SK-N-SH (cell line): ENCODE measurements at regions not wholly inside any gene's neighbourhood (a gene's known extent, or its start where the extent isn't known, plus 50 kb on each side); places are given as distances from the start of the nearest gene placed in this dataset.

Experiments used
- CTCF ChIA-PET: fragments of 300-600, 350-600 bp; formaldehyde crosslinking; extraction: SDS; loops from one replicate; lab custom pipeline; 2021; lab: Yijun Ruan, JAX
- POLR2A ChIA-PET: fragments of 350-600 bp; sonication (Branson Sonifier 250); formaldehyde crosslinking; extraction: SDS; loops from one replicate; lab custom pipeline; 2020; ENCODE audit warnings: antibody characterized with exemption, inconsistent platforms; lab: Yijun Ruan, JAX
- DNase-seq: peaks from one replicate; pipeline ENCODE4 v3.0.0; 2012
- H2AFZ ChIP-seq: fragments of 200-600 bp; sonication (generic); 2 replicates; pipeline ENCODE4 v1.8.1; 2016; ENCODE audit warnings: antibody characterized with exemption, mild to moderate bottlenecking, low read depth
- H3F3A ChIP-seq: fragments of 200-600 bp; sonication (generic); replicated peaks from 2 replicates; pipeline ENCODE3; 2016; ENCODE audit warnings: antibody characterized with exemption, mild to moderate bottlenecking; ENCODE audit not compliant: insufficient read depth
- H3K27ac ChIP-seq, 2 experiments: fragments of 200-500 bp in 1 of 2; fragments of 200-600 bp in 1 of 2; sonication (Bioruptor generic) in 1 of 2; sonication (generic), shearing (Covaris generic) in 1 of 2; 2 replicates each; pipeline versions ENCODE4 v1.5.1 to v1.6.1; 2014 to 2016; ENCODE audit warnings: low read depth in 2 of 2, inconsistent platforms in 1 of 2, low read length in 1 of 2, mild to moderate bottlenecking in 1 of 2, mixed read lengths in 1 of 2
- H3K27me3 ChIP-seq: fragments of 200-600 bp; sonication (generic), shearing (Covaris generic); 2 replicates; pipeline ENCODE4 v1.6.1; 2016; ENCODE audit warnings: mixed run types; ENCODE audit not compliant: insufficient read depth
- H3K36me3 ChIP-seq, 2 experiments: fragments of 200-500 bp in 1 of 2; fragments of 200-600 bp in 1 of 2; sonication (Bioruptor generic) in 1 of 2; sonication (generic) in 1 of 2; replicated peaks in 1 of 2; 2 replicates each; pipeline versions ENCODE3 to v1.5.1; 2014 to 2016; ENCODE audit warnings: low read length in 1 of 2, mild to moderate bottlenecking in 1 of 2; ENCODE audit not compliant: insufficient read depth in 2 of 2, control insufficient read depth in 1 of 2
- H3K4me1 ChIP-seq, 2 experiments: fragments of 200-500 bp in 1 of 2; fragments of 200-600 bp in 1 of 2; sonication (Bioruptor generic) in 1 of 2; sonication (generic), shearing (Covaris generic) in 1 of 2; 2 replicates each; pipeline versions ENCODE4 v1.5.1 to v1.6.1; 2014 to 2016; ENCODE audit warnings: low read depth in 1 of 2, low read length in 1 of 2, mixed run types in 1 of 2; ENCODE audit not compliant: insufficient read depth in 2 of 2, control insufficient read depth in 1 of 2
- H3K4me2 ChIP-seq: fragments of 200-600 bp; sonication (generic), shearing (Covaris generic); 2 replicates; pipeline ENCODE4 v1.6.1; 2017; ENCODE audit warnings: mixed run types
- H3K4me3 ChIP-seq, 2 experiments: fragments of 200-500 bp in 1 of 2; fragments of 200-600 bp in 1 of 2; sonication (Bioruptor generic) in 1 of 2; sonication (generic), shearing (Covaris generic) in 1 of 2; 2 replicates each; pipeline versions ENCODE4 v1.5.1 to v1.8.1; 2014 to 2016; ENCODE audit warnings: low read depth in 2 of 2, inconsistent platforms in 1 of 2, low read length in 1 of 2, mild to moderate bottlenecking in 1 of 2, mixed read lengths in 1 of 2, moderate library complexity in 1 of 2
- H3K79me2 ChIP-seq: fragments of 200-600 bp; sonication (generic); 2 replicates; pipeline ENCODE4 v1.8.1; 2017; ENCODE audit warnings: mild to moderate bottlenecking; ENCODE audit not compliant: insufficient read depth
- H3K9ac ChIP-seq: fragments of 200-600 bp; sonication (generic); 2 replicates; pipeline ENCODE4 v1.6.1; 2017; ENCODE audit warnings: mixed run types
- H3K9me2 ChIP-seq: fragments of 200-600 bp; sonication (generic); 2 replicates; pipeline ENCODE4 v1.6.1; 2017; ENCODE audit warnings: mixed run types
- H3K9me3 ChIP-seq: fragments of 200-600 bp; sonication (generic); 2 replicates; pipeline ENCODE4 v1.6.1; 2017; ENCODE audit warnings: mixed run types, mild to moderate bottlenecking, moderate library complexity
- H4K20me1 ChIP-seq: fragments of 200-600 bp; sonication (generic); 2 replicates; pipeline ENCODE4 v1.6.1; 2017; ENCODE audit warnings: mild to moderate bottlenecking, mixed run types; ENCODE audit not compliant: insufficient read depth
- EP300 ChIP-seq, 2 experiments: IDR thresholded peaks; 2 replicates each; pipeline versions ENCODE4 v1.4.0 to v1.6.1; 2012; ENCODE audit warnings: borderline replicate concordance in 1 of 2, low read depth in 1 of 2, low read length in 1 of 2
- FOSL2 ChIP-seq: IDR thresholded peaks from 2 replicates; pipeline ENCODE4 v1.4.0; 2012; ENCODE audit warnings: low read depth, mild to moderate bottlenecking, moderate library complexity, borderline replicate concordance
- FOXJ3 ChIP-seq: sonication (generic); formaldehyde crosslinking; IDR thresholded peaks from 2 replicates; pipeline ENCODE4 v1.5.1; 2020; ENCODE audit warnings: mild to moderate bottlenecking, missing genetic modification reagents
- JUND ChIP-seq: IDR thresholded peaks from 2 replicates; pipeline ENCODE4 v1.4.0; 2012
- NFIC ChIP-seq: IDR thresholded peaks from 2 replicates; pipeline ENCODE4 v1.4.0; 2012; ENCODE audit warnings: borderline replicate concordance
- NRF1 ChIP-seq: IDR thresholded peaks from 2 replicates; pipeline ENCODE4 v1.6.1; 2012; ENCODE audit warnings: low read depth, mild to moderate bottlenecking, low read length
- POLR2AphosphoS5 ChIP-seq: IDR thresholded peaks from 2 replicates; pipeline ENCODE4 v1.6.1; 2012; ENCODE audit warnings: low read depth, low read length
- RAD21 ChIP-seq: IDR thresholded peaks from 2 replicates; pipeline ENCODE4 v1.6.1; 2012; ENCODE audit warnings: mild to moderate bottlenecking, low read length
- RXRA ChIP-seq: IDR thresholded peaks from 2 replicates; pipeline ENCODE4 v1.4.0; 2012; ENCODE audit warnings: low read depth, mild to moderate bottlenecking, borderline replicate concordance
- SMC3 ChIP-seq: IDR thresholded peaks from 2 replicates; pipeline ENCODE4 v1.6.1; 2012; ENCODE audit warnings: low read depth, low read length, improper control_type of control experiment
- TAF1 ChIP-seq: IDR thresholded peaks from 2 replicates; pipeline ENCODE4 v1.6.1; 2012; ENCODE audit warnings: low read depth, mild to moderate bottlenecking, low read length, moderate library complexity, borderline replicate concordance
- TCF12 ChIP-seq: IDR thresholded peaks from 2 replicates; pipeline ENCODE4 v1.4.0; 2012
- TEAD4 ChIP-seq: IDR thresholded peaks from 2 replicates; pipeline ENCODE4 v1.4.0; 2012; ENCODE audit warnings: mild to moderate bottlenecking, borderline replicate concordance; ENCODE audit not compliant: insufficient read depth
- YY1 ChIP-seq: IDR thresholded peaks from 2 replicates; pipeline ENCODE4 v1.4.0; 2012; ENCODE audit warnings: low read depth, mild to moderate bottlenecking
- WGBS: methylation state at CpG from one replicate; pipeline ENCODE4 v1.1.6; 2017; ENCODE audit warnings: low lambda C conversion rate; 5-methylcytosine and 5-hydroxymethylcytosine counted together
- TF ChIP-seq, protein P1 (sequence below): fragments of 150-350 bp; IDR thresholded peaks from 2 replicates; pipeline ENCODE4 v1.6.1; 2017; ENCODE audit warnings: antibody characterized with exemption, low read length, low read depth, borderline replicate concordance
- TF ChIP-seq, protein P2 (sequence below): IDR thresholded peaks from 2 replicates; pipeline ENCODE4 v1.4.0; 2012; ENCODE audit warnings: low read depth, borderline replicate concordance
- TF ChIP-seq, protein P3 (sequence below): IDR thresholded peaks from 2 replicates; pipeline ENCODE4 v1.4.0; 2012; ENCODE audit warnings: low read depth, borderline replicate concordance
- TF ChIP-seq, protein P4 (sequence below): IDR thresholded peaks from 2 replicates; pipeline ENCODE4; 2012

DNA sequence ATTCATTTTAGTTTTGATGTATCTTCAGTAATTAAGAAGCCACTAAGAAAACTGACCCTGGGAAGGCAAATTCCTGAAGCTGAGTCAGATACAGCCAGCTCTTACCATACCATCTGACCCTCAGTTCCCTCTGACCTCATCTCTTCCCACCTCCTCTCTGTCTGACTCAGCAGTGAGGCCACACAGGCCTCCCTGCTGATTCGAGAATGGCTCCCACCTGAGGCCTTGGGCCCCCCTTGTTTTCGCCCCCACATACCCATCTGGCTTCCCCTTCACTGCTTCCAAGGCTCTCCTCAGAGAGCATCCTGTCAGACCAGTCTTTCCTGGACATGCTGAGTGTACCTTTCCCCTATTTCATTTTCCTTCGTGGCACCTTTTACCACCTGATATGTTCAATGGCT, 71.0 kb upstream of the CYP1B1 start:
- H3K27me3 ChIP-seq: no peaks in the 10 kb centered on the region
- H2AFZ ChIP-seq: peak overlapping the region; percentile 75
- no peaks in the 10 kb centered on the region for H3K9me2 ChIP-seq
- TF ChIP-seq RXRA: peak; percentile 96
- no peak for TF ChIP-seq NRF1
- TF ChIP-seq POLR2AphosphoS5: no peak; the same call in 1 of the 2 replicates
- TF ChIP-seq JUND: peak; percentile 92
- TF ChIP-seq, protein P1, sequence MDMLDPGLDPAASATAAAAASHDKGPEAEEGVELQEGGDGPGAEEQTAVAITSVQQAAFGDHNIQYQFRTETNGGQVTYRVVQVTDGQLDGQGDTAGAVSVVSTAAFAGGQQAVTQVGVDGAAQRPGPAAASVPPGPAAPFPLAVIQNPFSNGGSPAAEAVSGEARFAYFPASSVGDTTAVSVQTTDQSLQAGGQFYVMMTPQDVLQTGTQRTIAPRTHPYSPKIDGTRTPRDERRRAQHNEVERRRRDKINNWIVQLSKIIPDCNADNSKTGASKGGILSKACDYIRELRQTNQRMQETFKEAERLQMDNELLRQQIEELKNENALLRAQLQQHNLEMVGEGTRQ: no peak
- TF ChIP-seq, protein P2, sequence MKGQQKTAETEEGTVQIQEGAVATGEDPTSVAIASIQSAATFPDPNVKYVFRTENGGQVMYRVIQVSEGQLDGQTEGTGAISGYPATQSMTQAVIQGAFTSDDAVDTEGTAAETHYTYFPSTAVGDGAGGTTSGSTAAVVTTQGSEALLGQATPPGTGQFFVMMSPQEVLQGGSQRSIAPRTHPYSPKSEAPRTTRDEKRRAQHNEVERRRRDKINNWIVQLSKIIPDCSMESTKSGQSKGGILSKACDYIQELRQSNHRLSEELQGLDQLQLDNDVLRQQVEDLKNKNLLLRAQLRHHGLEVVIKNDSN: peak; percentile 65; the same call in 1 of the 2 replicates
- peak; percentile 96 for TF ChIP-seq FOSL2
- TF ChIP-seq SMC3: no peak; the same call in 1 of the 2 replicates
- TF ChIP-seq TCF12: peak; percentile 76
- peak in 1 of 2 experiments; percentile 69; a peak in 2 of 4 replicates for TF ChIP-seq EP300 (IDR thresholded peaks at IDR 0.05; ENCODE audit: borderline replicate concordance in 1 of 2, low read depth in 1 of 2, low read length in 1 of 2)
- no peak for TF ChIP-seq RAD21
- no peak for TF ChIP-seq FOXJ3 (CRISPR knock-in tag)
- TF ChIP-seq, protein P3, sequence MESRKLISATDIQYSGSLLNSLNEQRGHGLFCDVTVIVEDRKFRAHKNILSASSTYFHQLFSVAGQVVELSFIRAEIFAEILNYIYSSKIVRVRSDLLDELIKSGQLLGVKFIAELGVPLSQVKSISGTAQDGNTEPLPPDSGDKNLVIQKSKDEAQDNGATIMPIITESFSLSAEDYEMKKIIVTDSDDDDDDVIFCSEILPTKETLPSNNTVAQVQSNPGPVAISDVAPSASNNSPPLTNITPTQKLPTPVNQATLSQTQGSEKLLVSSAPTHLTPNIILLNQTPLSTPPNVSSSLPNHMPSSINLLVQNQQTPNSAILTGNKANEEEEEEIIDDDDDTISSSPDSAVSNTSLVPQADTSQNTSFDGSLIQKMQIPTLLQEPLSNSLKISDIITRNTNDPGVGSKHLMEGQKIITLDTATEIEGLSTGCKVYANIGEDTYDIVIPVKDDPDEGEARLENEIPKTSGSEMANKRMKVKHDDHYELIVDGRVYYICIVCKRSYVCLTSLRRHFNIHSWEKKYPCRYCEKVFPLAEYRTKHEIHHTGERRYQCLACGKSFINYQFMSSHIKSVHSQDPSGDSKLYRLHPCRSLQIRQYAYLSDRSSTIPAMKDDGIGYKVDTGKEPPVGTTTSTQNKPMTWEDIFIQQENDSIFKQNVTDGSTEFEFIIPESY: peak; percentile 39; the same call in 1 of the 2 replicates
- TF ChIP-seq NFIC: peak; percentile 52; the same call in 1 of the 2 replicates
- no peak for TF ChIP-seq YY1
- TF ChIP-seq TEAD4: peak; percentile 81
- no peak for TF ChIP-seq TAF1
- TF ChIP-seq, protein P4, sequence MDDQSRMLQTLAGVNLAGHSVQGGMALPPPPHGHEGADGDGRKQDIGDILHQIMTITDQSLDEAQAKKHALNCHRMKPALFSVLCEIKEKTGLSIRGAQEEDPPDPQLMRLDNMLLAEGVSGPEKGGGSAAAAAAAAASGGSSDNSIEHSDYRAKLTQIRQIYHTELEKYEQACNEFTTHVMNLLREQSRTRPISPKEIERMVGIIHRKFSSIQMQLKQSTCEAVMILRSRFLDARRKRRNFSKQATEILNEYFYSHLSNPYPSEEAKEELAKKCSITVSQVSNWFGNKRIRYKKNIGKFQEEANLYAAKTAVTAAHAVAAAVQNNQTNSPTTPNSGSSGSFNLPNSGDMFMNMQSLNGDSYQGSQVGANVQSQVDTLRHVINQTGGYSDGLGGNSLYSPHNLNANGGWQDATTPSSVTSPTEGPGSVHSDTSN: peak; percentile 73; the same call in 1 of the 2 replicates
- ChIA-PET POLR2A (no interaction called here), CTCF (interaction anchor here (1.1 to 1.3 kb wide), 2 partner anchors 29 to 31 kb away, joined by 3 to 5 read pairs; no protein-coding TSS in a partner anchor)
- peak overlapping the region; percentile 79 for H3K4me2 ChIP-seq
- WGBS: 35% methylated on average over 3 of the region's 3 CpGs
- H3K36me3 ChIP-seq: no peaks in the 10 kb centered on the region
- peak overlapping the region; percentile 73 for H3K9ac ChIP-seq
- H4K20me1 ChIP-seq: no peaks in the 10 kb centered on the region
- no peaks in the 10 kb centered on the region for H3K79me2 ChIP-seq
- peak overlapping the region; percentile 73 to 99 for H3K27ac ChIP-seq
- DNase-seq: peak; percentile 27
- H3K4me3 ChIP-seq: peak overlapping the region in 1 of 2 experiments; percentile 47; a peak in 3 of 4 replicates
- peaks cover 30% of the 10 kb centered on the region for H3F3A ChIP-seq
- H3K9me3 ChIP-seq: 0 out of 2 replicates have a peak, but pooled peaks cover 2% of the 10 kb centered on the region
- H3K4me1 ChIP-seq: no peaks in the 10 kb centered on the region; a peak in 1 of 4 replicates
